Keratinocyte (primary cell): ENCODE measurements at regions not wholly inside any gene's neighbourhood (a gene's known extent, or its start where the extent isn't known, plus 50 kb on each side); places are given as distances from the start of the nearest gene placed in this dataset.

Source experiments
- DNase-seq: peaks from one replicate; pipeline ENCODE4 v3.0.0-alpha.2; 2011; ENCODE audit warnings: low read depth, missing footprints, low spot score
- FAIRE-seq: peaks from 2 replicates; lab custom pipeline; 2011; peaks lifted over from hg19 to GRCh38; lab: Jason Lieb, UNC
- H2AFZ ChIP-seq: 2 replicates; pipeline ENCODE4 v1.6.0; 2012; ENCODE audit warnings: low read length, control low read depth, inconsistent platforms; ENCODE audit not compliant: control insufficient read depth
- H3K27ac ChIP-seq: 2 replicates; pipeline ENCODE4 v1.5.1; 2011; ENCODE audit warnings: low read length; ENCODE audit not compliant: control insufficient read depth, insufficient read depth
- H3K27me3 ChIP-seq: 3 replicates; pipeline ENCODE4 v1.6.0; 2011; ENCODE audit warnings: low read length; ENCODE audit not compliant: control insufficient read depth, insufficient read depth; ENCODE audit errors: extremely low read depth
- H3K36me3 ChIP-seq, 2 experiments: 2 replicates in 1 of 2; 3 replicates in 1 of 2; pipeline ENCODE4 v1.5.1; 2011; ENCODE audit warnings: low read length in 2 of 2, mild to moderate bottlenecking in 1 of 2; ENCODE audit not compliant: control insufficient read depth in 2 of 2, insufficient read depth in 2 of 2; ENCODE audit errors: extremely low read depth in 1 of 2
- H3K4me1 ChIP-seq: 3 replicates; pipeline ENCODE4 v1.5.1; 2011; ENCODE audit warnings: low read length; ENCODE audit not compliant: control insufficient read depth, insufficient read depth; ENCODE audit errors: extremely low read depth
- H3K4me2 ChIP-seq: 3 replicates; pipeline ENCODE4 v1.6.0; 2011; ENCODE audit warnings: low read depth, low read length; ENCODE audit not compliant: control insufficient read depth, insufficient read depth; ENCODE audit errors: extremely low read depth
- H3K4me3 ChIP-seq, 3 experiments: fragments of 200-600 bp in 1 of 3; sonication (generic) in 1 of 3; 2 replicates in 2 of 3; 3 replicates in 1 of 3; pipeline ENCODE4 v1.5.1; 2011 to 2016; ENCODE audit warnings: low read length in 3 of 3, mild to moderate bottlenecking in 3 of 3, control low read depth in 2 of 3, inconsistent platforms in 1 of 3, low read depth in 1 of 3, mixed read lengths in 1 of 3, mixed run types in 1 of 3, moderate library complexity in 1 of 3; ENCODE audit not compliant: control insufficient read depth in 2 of 3, insufficient read depth in 2 of 3; ENCODE audit errors: extremely low read depth in 1 of 3
- H3K79me2 ChIP-seq: 2 replicates; pipeline ENCODE4 v1.6.0; 2012; ENCODE audit warnings: low read length; ENCODE audit not compliant: control insufficient read depth, insufficient read depth
- H3K9ac ChIP-seq: 3 replicates; pipeline ENCODE4 v1.6.0; 2011; ENCODE audit warnings: low read length; ENCODE audit not compliant: control insufficient read depth, insufficient read depth; ENCODE audit errors: extremely low read depth
- H3K9me1 ChIP-seq: 3 replicates; pipeline ENCODE4 v1.6.0; 2011; ENCODE audit warnings: low read length; ENCODE audit not compliant: control insufficient read depth, insufficient read depth; ENCODE audit errors: extremely low read depth
- H3K9me3 ChIP-seq: 2 replicates; pipeline ENCODE4 v1.5.1; 2012; ENCODE audit warnings: low read depth, low read length; ENCODE audit not compliant: control insufficient read depth
- H4K20me1 ChIP-seq: 3 replicates; pipeline ENCODE4 v1.6.0; 2011; ENCODE audit warnings: low read length; ENCODE audit not compliant: control insufficient read depth, insufficient read depth; ENCODE audit errors: extremely low read depth
- CTCF ChIP-seq, 3 experiments: IDR thresholded peaks in 1 of 3; conservative IDR thresholded peaks in 1 of 3; optimal IDR thresholded peaks in 1 of 3; 2 replicates in 2 of 3; 3 replicates in 1 of 3; pipeline versions ENCODE3 to v1.5.1; 2011; ENCODE audit warnings: low read length in 3 of 3, mild to moderate bottlenecking in 3 of 3, moderate library complexity in 2 of 3, control low read depth in 1 of 3, inconsistent platforms in 1 of 3; ENCODE audit not compliant: insufficient read depth in 2 of 3; ENCODE audit errors: extremely low read depth in 1 of 3
- EZH2 ChIP-seq: IDR thresholded peaks from one replicate; pipeline ENCODE4 v1.6.1; 2012; ENCODE audit warnings: inconsistent platforms, mild to moderate bottlenecking, low read length, moderate library complexity
- dilution Hi-C: fragments of 300-500 bp; cut with MboI; formaldehyde crosslinking; loops from one replicate; pipeline ENCODE4 v1.7.0; 2020; ENCODE audit warnings: low sequenced_read_pairs; ENCODE audit not compliant: extremely low pct_ligation_motif_present

- Histone ChIP-seq H3K27me3 (no peaks in the 10 kb centered on the region), H4K20me1 (no peaks in the 10 kb centered on the region), H3K4me1 (no peaks in the 10 kb centered on the region), H3K79me2 (no peaks in the 10 kb centered on the region), H2AFZ (peak overlapping the region; percentile 22), H3K4me3 (no peak overlapping the region), H3K9me3 (no peaks in the 10 kb centered on the region), H3K36me3 (no peaks in the 10 kb centered on the region), H3K27ac (no peak overlapping the region), H3K4me2 (no peak overlapping the region), H3K9me1 (no peaks in the 10 kb centered on the region), H3K9ac (no peak overlapping the region)
- FAIRE-seq: peak; percentile 79
- dilution Hi-C loops: no loop called here
- peak; percentile 13 for DNase-seq
- no peak for TF ChIP-seq EZH2
- TF ChIP-seq CTCF (optimal IDR thresholded peaks at IDR 0.05 in 1 of 3, IDR thresholded peaks at IDR 0.05 in 1 of 3, conservative IDR thresholded peaks at IDR 0.05 in 1 of 3; ENCODE audit: extremely low read depth in 1 of 3, insufficient read depth in 2 of 3, low read length in 3 of 3): peak; percentile 88 to 95 (median 88)
These were observed 214.8 kb upstream of the MMS22L start for GRCh38 chr6:97497713-97498331.

GRCh38 chr6:97501853-97502252 is 218.8 kb upstream of the MMS22L start:
- Histone ChIP-seq H3K9me1 (no peaks in the 10 kb centered on the region), H3K27me3 (no peaks in the 10 kb centered on the region), H2AFZ (no peak overlapping the region), H3K36me3 (no peaks in the 10 kb centered on the region), H3K79me2 (no peaks in the 10 kb centered on the region), H3K9ac (no peak overlapping the region), H3K4me3 (no peak overlapping the region), H3K4me1 (no peaks in the 10 kb centered on the region), H3K9me3 (no peaks in the 10 kb centered on the region), H3K4me2 (no peak overlapping the region), H3K27ac (no peak overlapping the region), H4K20me1 (no peaks in the 10 kb centered on the region)
- no peak for FAIRE-seq
- TF ChIP-seq CTCF (optimal IDR thresholded peaks at IDR 0.05 in 1 of 3, IDR thresholded peaks at IDR 0.05 in 1 of 3, conservative IDR thresholded peaks at IDR 0.05 in 1 of 3; ENCODE audit: extremely low read depth in 1 of 3, insufficient read depth in 2 of 3, low read length in 3 of 3): no peak
- no peak for TF ChIP-seq EZH2
- DNase-seq: no peak
- dilution Hi-C loops: no loop called here
